ENCODE measurements at regions not wholly inside any gene's neighbourhood (a gene's known extent, or its start where the extent isn't known, plus 50 kb on each side); places are given as distances from the start of the nearest gene placed in this dataset.

DNA sequence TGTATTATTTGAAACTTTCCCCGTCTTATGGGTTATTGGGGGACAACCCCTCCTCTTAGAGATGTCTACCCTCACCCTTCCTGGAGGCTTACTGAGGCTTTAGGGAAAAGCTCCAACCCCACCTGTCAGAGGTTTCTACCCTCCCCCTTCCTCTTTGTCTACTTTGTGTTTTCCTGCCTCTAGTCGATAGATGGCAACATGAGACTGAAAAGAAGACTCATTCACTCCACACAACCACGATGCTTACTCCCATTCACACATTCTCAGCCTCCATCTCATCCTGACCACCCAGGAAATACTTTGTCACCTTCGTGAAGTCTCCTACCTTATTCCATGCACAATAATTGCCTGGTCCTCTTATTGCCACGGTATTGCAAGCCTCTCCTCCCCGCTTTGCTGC lies 72.4 kb upstream of the KDM5D start:
- Histone ChIP-seq H3K27ac (no peak overlapping the region), H3K36me3 (replicated peaks in 1 of 2; ENCODE audit: insufficient read depth in 1 of 2, low read depth in 2 of 2) (no peaks in the 10 kb centered on the region), H3K9me3 (no peaks in the 10 kb centered on the region), H3K4me3 (no peak overlapping the region), H3K4me1 (no peaks in the 10 kb centered on the region), H3K27me3 (no peaks in the 10 kb centered on the region)
- ATAC-seq (no peak), DNase-seq (no peak)
- intact Hi-C loops (cut with DNase I), result no loop called here
- no peak for TF ChIP-seq POLR2A (IDR thresholded peaks at IDR 0.05)
- TF ChIP-seq, protein P1, sequence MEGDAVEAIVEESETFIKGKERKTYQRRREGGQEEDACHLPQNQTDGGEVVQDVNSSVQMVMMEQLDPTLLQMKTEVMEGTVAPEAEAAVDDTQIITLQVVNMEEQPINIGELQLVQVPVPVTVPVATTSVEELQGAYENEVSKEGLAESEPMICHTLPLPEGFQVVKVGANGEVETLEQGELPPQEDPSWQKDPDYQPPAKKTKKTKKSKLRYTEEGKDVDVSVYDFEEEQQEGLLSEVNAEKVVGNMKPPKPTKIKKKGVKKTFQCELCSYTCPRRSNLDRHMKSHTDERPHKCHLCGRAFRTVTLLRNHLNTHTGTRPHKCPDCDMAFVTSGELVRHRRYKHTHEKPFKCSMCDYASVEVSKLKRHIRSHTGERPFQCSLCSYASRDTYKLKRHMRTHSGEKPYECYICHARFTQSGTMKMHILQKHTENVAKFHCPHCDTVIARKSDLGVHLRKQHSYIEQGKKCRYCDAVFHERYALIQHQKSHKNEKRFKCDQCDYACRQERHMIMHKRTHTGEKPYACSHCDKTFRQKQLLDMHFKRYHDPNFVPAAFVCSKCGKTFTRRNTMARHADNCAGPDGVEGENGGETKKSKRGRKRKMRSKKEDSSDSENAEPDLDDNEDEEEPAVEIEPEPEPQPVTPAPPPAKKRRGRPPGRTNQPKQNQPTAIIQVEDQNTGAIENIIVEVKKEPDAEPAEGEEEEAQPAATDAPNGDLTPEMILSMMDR (IDR thresholded peaks at IDR 0.05), result no peak
- WGBS, 2 donors, result 19 to 28% methylated on average over 5 to 6 of the region's 6 CpGs

DNA sequence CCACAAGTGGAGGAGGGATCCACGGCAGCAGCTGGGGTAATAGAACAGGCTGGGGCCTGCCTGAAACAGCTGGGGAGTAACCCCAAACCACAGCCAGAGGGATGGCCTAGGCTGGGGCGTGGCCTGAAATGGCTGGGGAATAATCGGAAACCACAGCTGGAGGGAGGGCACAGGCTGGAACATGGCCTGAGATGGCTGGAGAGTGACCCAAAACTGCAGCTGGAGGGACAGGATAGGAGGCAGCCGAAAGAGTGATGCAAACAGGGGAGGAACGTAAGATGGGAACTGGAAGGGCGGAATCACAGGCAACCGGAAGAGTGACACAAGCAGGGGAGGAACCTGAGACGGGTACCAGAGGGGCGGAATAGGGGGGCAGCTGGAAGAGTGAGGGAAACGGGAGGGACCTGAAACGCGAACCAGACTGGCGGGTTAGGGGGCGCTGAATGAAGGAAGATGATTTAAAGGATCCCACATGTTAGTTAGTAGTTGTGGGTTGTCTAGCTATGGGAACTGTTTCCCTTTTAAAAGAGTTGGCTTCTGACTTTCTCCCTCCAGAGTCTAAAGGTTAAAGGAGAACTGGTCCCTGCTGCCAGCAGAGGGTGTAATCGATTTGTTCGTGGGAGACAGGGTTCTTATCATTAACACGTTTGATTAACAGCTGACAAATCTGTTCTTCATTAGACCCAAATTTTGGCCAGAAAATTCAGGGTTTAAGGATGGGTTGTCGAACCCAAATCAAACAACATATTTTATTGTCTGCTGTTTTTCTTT lies 71.7 kb upstream of the KDM5D start:
- H3K4me3 ChIP-seq, result no peak overlapping the region
- no peaks in the 10 kb centered on the region for H3K9me3 ChIP-seq
- DNase-seq (peak in 1 of 4 donors; percentile 3), ATAC-seq (no peak)
- 25 to 35% methylated on average over 16 to 18 of the region's 18 CpGs for WGBS, 2 donors
- no peaks in the 10 kb centered on the region for H3K27me3 ChIP-seq
- TF ChIP-seq, protein P1 (IDR thresholded peaks at IDR 0.05), result no peak
- no peak for TF ChIP-seq POLR2A (IDR thresholded peaks at IDR 0.05)
- H3K36me3 ChIP-seq (replicated peaks in 1 of 2; ENCODE audit: insufficient read depth in 1 of 2, low read depth in 2 of 2), result no peaks in the 10 kb centered on the region
- no peaks in the 10 kb centered on the region for H3K4me1 ChIP-seq
- no peak overlapping the region for H3K27ac ChIP-seq
- intact Hi-C loops (cut with DNase I), result no loop called here
